RWPE2 (cell line): ENCODE measurements at regions not wholly inside any gene's neighbourhood (a gene's known extent, or its start where the extent isn't known, plus 50 kb on each side); places are given as distances from the start of the nearest gene placed in this dataset.

ENCODE experiments used
- ATAC-seq: fragments of 200-7000 bp; cut with Tn5 transposase; 3 replicates; pipeline ENCODE4 v1.9.1; 2021; ENCODE audit warnings: low read depth
- DNase-seq: peaks from one replicate; pipeline ENCODE4 v3.0.0-alpha.2; 2020; ENCODE audit warnings: low spot score
- H3K27ac ChIP-seq: fragments of 450-650 bp; 2 replicates; pipeline ENCODE4 v1.5.1; 2017; ENCODE audit warnings: mild to moderate bottlenecking; ENCODE audit not compliant: poor library complexity, severe bottlenecking
- H3K27me3 ChIP-seq: fragments of 250-450 bp; sonication (Bioruptor Pico); 2 replicates; pipeline ENCODE4 v1.5.1; 2021; ENCODE audit warnings: mild to moderate bottlenecking, moderate library complexity; ENCODE audit not compliant: insufficient read depth, poor library complexity, severe bottlenecking
- H3K36me3 ChIP-seq: fragments of 250-450 bp; sonication (Bioruptor Pico); 2 replicates; pipeline ENCODE4 v1.5.1; 2020; ENCODE audit warnings: low read depth, mild to moderate bottlenecking, moderate library complexity
- H3K4me1 ChIP-seq: fragments of 250-450 bp; sonication (Bioruptor Pico); 2 replicates; pipeline ENCODE4 v1.5.1; 2021; ENCODE audit warnings: mild to moderate bottlenecking, moderate library complexity; ENCODE audit not compliant: insufficient read depth, poor library complexity, severe bottlenecking
- H3K4me3 ChIP-seq: fragments of 250-450 bp; sonication (Bioruptor Pico); 2 replicates; pipeline ENCODE4 v1.5.1; 2021; ENCODE audit warnings: mild to moderate bottlenecking, moderate library complexity; ENCODE audit not compliant: severe bottlenecking
- H3K9me3 ChIP-seq: fragments of 250-450 bp; sonication (Bioruptor Pico); 2 replicates; pipeline ENCODE4 v1.5.1; 2021; ENCODE audit warnings: mild to moderate bottlenecking, moderate library complexity; ENCODE audit not compliant: severe bottlenecking
- CTCF ChIP-seq: fragments of 450-650 bp; IDR thresholded peaks from one replicate; pipeline ENCODE4 v1.5.1; 2017; ENCODE audit warnings: mild to moderate bottlenecking, moderate library complexity; ENCODE audit not compliant: poor library complexity, severe bottlenecking

GRCh38 chr11:110919241-110919922, 207.1 kb upstream of the ARHGAP20 start:
- no peak overlapping the region for H3K27ac ChIP-seq
- H3K4me3 ChIP-seq = no peak overlapping the region
- H3K4me1 ChIP-seq = no peaks in the 10 kb centered on the region
- H3K27me3 ChIP-seq = no peaks in the 10 kb centered on the region
- H3K9me3 ChIP-seq = no peaks in the 10 kb centered on the region
- DNase-seq = no peak
- no peak for ATAC-seq
- no peak for TF ChIP-seq CTCF
- H3K36me3 ChIP-seq = no peaks in the 10 kb centered on the region

- Histone ChIP-seq H3K4me1 (no peaks in the 10 kb centered on the region), H3K27me3 (no peaks in the 10 kb centered on the region), H3K27ac (no peak overlapping the region), H3K4me3 (no peak overlapping the region), H3K9me3 (no peaks in the 10 kb centered on the region), H3K36me3 (no peaks in the 10 kb centered on the region)
- no peak for ATAC-seq
- DNase-seq = no peak
- no peak for TF ChIP-seq CTCF
These were observed 206.1 kb upstream of the ARHGAP20 start for GRCh38 chr11:110918351-110918750.

GRCh38 chr11:110912437-110912836, 200.2 kb upstream of the ARHGAP20 start:
- DNase-seq (no peak), ATAC-seq (no peak)
- no peaks in the 10 kb centered on the region for H3K9me3 ChIP-seq
- H3K4me3 ChIP-seq = no peak overlapping the region
- H3K36me3 ChIP-seq = no peaks in the 10 kb centered on the region
- no peak overlapping the region for H3K27ac ChIP-seq
- H3K4me1 ChIP-seq = peaks cover 19% of the 10 kb centered on the region
- TF ChIP-seq CTCF = no peak
- no peaks in the 10 kb centered on the region for H3K27me3 ChIP-seq

DNA sequence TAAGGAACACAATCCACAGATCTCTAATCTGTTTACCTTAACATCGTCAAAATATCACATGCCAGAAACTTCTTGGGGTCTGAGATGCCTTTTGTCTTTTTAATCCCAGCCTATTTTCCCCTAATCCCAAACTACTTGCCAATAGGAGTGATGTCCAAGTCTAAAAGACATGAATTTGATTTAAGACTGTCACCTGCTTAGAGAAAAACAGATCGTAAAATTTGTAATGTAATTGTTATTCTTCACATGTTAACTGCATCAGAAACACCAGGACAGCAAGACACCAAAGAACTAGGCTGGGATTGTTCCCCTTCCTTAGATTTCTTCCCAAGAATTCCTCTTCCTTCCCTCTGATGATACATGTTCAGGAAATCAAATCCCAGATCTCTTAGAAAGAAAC, 198.1 kb upstream of the ARHGAP20 start:
- H3K4me3 ChIP-seq = no peak overlapping the region
- H3K9me3 ChIP-seq = no peaks in the 10 kb centered on the region
- peaks cover 23% of the 10 kb centered on the region for H3K4me1 ChIP-seq
- ATAC-seq (no peak), DNase-seq (no peak)
- no peaks in the 10 kb centered on the region for H3K27me3 ChIP-seq
- no peak for TF ChIP-seq CTCF
- H3K36me3 ChIP-seq = no peaks in the 10 kb centered on the region
- H3K27ac ChIP-seq = no peak overlapping the region

DNA sequence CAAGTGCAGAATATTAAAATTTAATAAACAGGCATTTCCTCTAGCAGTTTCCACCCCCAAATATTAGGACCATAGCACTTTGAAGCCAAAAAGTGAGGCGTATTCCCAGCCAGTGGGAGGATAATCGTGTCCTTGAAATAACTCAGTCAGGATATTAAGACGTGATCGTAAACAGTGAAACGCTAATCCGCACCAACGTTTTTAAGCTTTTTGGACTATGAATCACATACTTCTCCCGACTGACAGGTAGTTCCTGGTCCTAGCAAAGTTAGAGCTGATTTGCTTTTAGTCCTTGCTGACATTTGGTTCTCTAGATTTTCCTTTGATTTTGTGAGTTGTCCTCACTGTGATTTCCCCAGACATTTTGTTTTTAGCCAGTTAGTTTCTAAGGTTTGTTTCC, 197.1 kb upstream of the ARHGAP20 start:
- peak overlapping the region; percentile 34 for H3K27ac ChIP-seq
- no peak overlapping the region for H3K4me3 ChIP-seq
- peak; percentile 61 for ATAC-seq

More for the DNA sequence above, 197.1 kb upstream of the ARHGAP20 start:
- Histone ChIP-seq H3K36me3 (no peaks in the 10 kb centered on the region), H3K27me3 (no peaks in the 10 kb centered on the region), H3K9me3 (no peaks in the 10 kb centered on the region), H3K4me1 (peaks cover 23% of the 10 kb centered on the region)
- no peak for DNase-seq
- TF ChIP-seq CTCF = no peak
